Panc1 (cell line): ENCODE measurements at regions not wholly inside any gene's neighbourhood (a gene's known extent, or its start where the extent isn't known, plus 50 kb on each side); places are given as distances from the start of the nearest gene placed in this dataset.

ENCODE experiments used
- ATAC-seq: fragments of 200-7000 bp; cut with Tn5 transposase; 2 replicates; pipeline ENCODE4 v1.9.1; 2020; ENCODE audit warnings: mild to moderate bottlenecking, moderate library complexity
- BruUV-seq: library from RNA; stranded (reverse); fragments of 400-500 nt; replicated peaks from 2 replicates; lab custom pipeline; 2021; lab: Mats Ljungman, UMichigan
- CTCF ChIA-PET: fragments of 300-600 bp; sonication (Branson Sonifier 250); formaldehyde crosslinking; loops from one replicate; lab custom pipeline; 2022; ENCODE audit warnings: antibody characterized with exemption; lab: Charles Lee
- POLR2A ChIA-PET: fragments of 300-600 bp; sonication (Branson Sonifier 250); formaldehyde crosslinking; loops from one replicate; lab custom pipeline; 2022; ENCODE audit warnings: antibody characterized with exemption; lab: Charles Lee
- DNase-seq: peaks from one replicate; pipeline ENCODE4 v3.0.0-alpha.2; 2010; ENCODE audit warnings: low read depth, low spot score
- H3K27ac ChIP-seq: 2 replicates; pipeline ENCODE4 v1.5.1; 2011; ENCODE audit warnings: mild to moderate bottlenecking, low read length, inconsistent platforms
- H3K27me3 ChIP-seq: fragments of 200-500 bp; sonication (Bioruptor generic); 2 replicates; pipeline ENCODE4 v1.6.0; 2014; ENCODE audit warnings: low read length, inconsistent platforms; ENCODE audit not compliant: control insufficient read depth, insufficient read depth
- H3K36me3 ChIP-seq: fragments of 200-500 bp; sonication (Bioruptor generic); 2 replicates; pipeline ENCODE4 v1.5.1; 2014; ENCODE audit warnings: inconsistent platforms, mild to moderate bottlenecking, low read length, moderate library complexity; ENCODE audit not compliant: control insufficient read depth, insufficient read depth
- H3K4me1 ChIP-seq: 2 replicates; pipeline ENCODE4 v1.5.1; 2011; ENCODE audit warnings: inconsistent platforms, mild to moderate bottlenecking, low read length, moderate library complexity; ENCODE audit not compliant: control insufficient read depth, insufficient read depth
- H3K4me3 ChIP-seq, 2 experiments: 2 replicates each; pipeline ENCODE4 v1.5.1; 2011 to 2012; ENCODE audit warnings: low read depth in 2 of 2, low read length in 2 of 2, mild to moderate bottlenecking in 2 of 2, inconsistent platforms in 1 of 2, moderate library complexity in 1 of 2
- H3K9me3 ChIP-seq: fragments of 200-500 bp; sonication (Bioruptor generic); 2 replicates; pipeline ENCODE4 v1.5.1; 2014; ENCODE audit warnings: low read depth, mild to moderate bottlenecking, inconsistent platforms, low read length, moderate library complexity; ENCODE audit not compliant: control insufficient read depth, insufficient read depth
- CTCF ChIP-seq: fragments of 450-650 bp; IDR thresholded peaks from 2 replicates; pipeline ENCODE4 v1.5.1; 2017; ENCODE audit warnings: mild to moderate bottlenecking
- POLR2AphosphoS5 ChIP-seq: IDR thresholded peaks from 2 replicates; pipeline ENCODE4 v1.6.1; 2012; ENCODE audit warnings: mild to moderate bottlenecking, low read depth, low read length, moderate library complexity
- REST ChIP-seq, 2 experiments: IDR thresholded peaks; 2 replicates each; pipeline ENCODE4 v1.6.1; 2011 to 2012; ENCODE audit warnings: low read depth in 2 of 2, control low read depth in 1 of 2, low read length in 1 of 2, mild to moderate bottlenecking in 1 of 2, moderate library complexity in 1 of 2; ENCODE audit not compliant: insufficient read depth in 1 of 2
- SIN3A ChIP-seq: IDR thresholded peaks from 2 replicates; pipeline ENCODE4 v1.6.1; 2012; ENCODE audit warnings: low read depth, mild to moderate bottlenecking, low read length, moderate library complexity, borderline replicate concordance; ENCODE audit not compliant: insufficient read depth
- TCF7L2 ChIP-seq: IDR thresholded peaks from 2 replicates; pipeline ENCODE4 v1.6.1; 2011; ENCODE audit warnings: mild to moderate bottlenecking, low read depth, low read length, inconsistent platforms
- in situ Hi-C: cut with HindIII; loops from 2 replicates; pipeline ENCODE4 v1.10.0; 2016; ENCODE audit warnings: low sequenced_read_pairs, low pct_unique_long_range_greater_than_20kb
- intact Hi-C: fragments of 100-400 bp; cut with micrococcal nuclease; formaldehyde crosslinking; loops from one replicate; pipeline ENCODE4 v1.10.0; 2022; ENCODE audit not compliant: unreplicated experiment

- no peak for TF ChIP-seq SIN3A
- no peak for TF ChIP-seq REST (IDR thresholded peaks at IDR 0.05; ENCODE audit: insufficient read depth in 1 of 2, low read depth in 2 of 2, low read length in 1 of 2)
- no peak for TF ChIP-seq TCF7L2
- no peak for TF ChIP-seq CTCF
- no peak for TF ChIP-seq POLR2AphosphoS5
- no peak for DNase-seq
These were observed 466.5 kb downstream of the MMUT start for GRCh38 chr6:48996461-48997119.

GRCh38 chr6:48994811-48995210 lies 468.2 kb downstream of the MMUT start:
- ATAC-seq (no peak), DNase-seq (no peak)
- TF ChIP-seq REST (IDR thresholded peaks at IDR 0.05; ENCODE audit: insufficient read depth in 1 of 2, low read depth in 2 of 2, low read length in 1 of 2), result no peak
- TF ChIP-seq CTCF, result no peak
- no peak for TF ChIP-seq POLR2AphosphoS5
- no peak for TF ChIP-seq TCF7L2
- no peak for TF ChIP-seq SIN3A
- H3K4me3 ChIP-seq, result no peak overlapping the region
- intact Hi-C loops (no loop called here), in situ Hi-C loops (no loop called here)
- POLR2A ChIA-PET, result no interaction called here
- H3K27ac ChIP-seq, result no peak overlapping the region
- H3K9me3 ChIP-seq, result no peaks in the 10 kb centered on the region; the same call in 1 of the 2 replicates
- no peaks in the 10 kb centered on the region for H3K36me3 ChIP-seq
- H3K27me3 ChIP-seq, result no peaks in the 10 kb centered on the region
- H3K4me1 ChIP-seq, result no peaks in the 10 kb centered on the region
- BruUV-seq, result no TSS peak
- CTCF ChIA-PET, result no interaction called here

More at GRCh38 chr6:48996461-48997119, 466.5 kb downstream of the MMUT start:
- H3K4me3 ChIP-seq, result no peak overlapping the region
- no TSS peak for BruUV-seq
- ChIA-PET POLR2A (no interaction called here), CTCF (no interaction called here)
- intact Hi-C loops (no loop called here), in situ Hi-C loops (no loop called here)
- no peaks in the 10 kb centered on the region for H3K9me3 ChIP-seq
- no peak overlapping the region for H3K27ac ChIP-seq
- no peaks in the 10 kb centered on the region for H3K27me3 ChIP-seq
- no peaks in the 10 kb centered on the region for H3K36me3 ChIP-seq
- no peak for ATAC-seq
- no peaks in the 10 kb centered on the region for H3K4me1 ChIP-seq
